NCI-H1105 treated with DMSO at 0.1 percent for 48 hours (cell line): ENCODE measurements at regions not wholly inside any gene's neighbourhood (a gene's known extent, or its start where the extent isn't known, plus 50 kb on each side); places are given as distances from the start of the nearest gene placed in this dataset.

Experiments
- DNase-seq: peaks from one replicate; lab custom pipeline; 2025; lab: John Stamatoyannopoulos, UW

DNA sequence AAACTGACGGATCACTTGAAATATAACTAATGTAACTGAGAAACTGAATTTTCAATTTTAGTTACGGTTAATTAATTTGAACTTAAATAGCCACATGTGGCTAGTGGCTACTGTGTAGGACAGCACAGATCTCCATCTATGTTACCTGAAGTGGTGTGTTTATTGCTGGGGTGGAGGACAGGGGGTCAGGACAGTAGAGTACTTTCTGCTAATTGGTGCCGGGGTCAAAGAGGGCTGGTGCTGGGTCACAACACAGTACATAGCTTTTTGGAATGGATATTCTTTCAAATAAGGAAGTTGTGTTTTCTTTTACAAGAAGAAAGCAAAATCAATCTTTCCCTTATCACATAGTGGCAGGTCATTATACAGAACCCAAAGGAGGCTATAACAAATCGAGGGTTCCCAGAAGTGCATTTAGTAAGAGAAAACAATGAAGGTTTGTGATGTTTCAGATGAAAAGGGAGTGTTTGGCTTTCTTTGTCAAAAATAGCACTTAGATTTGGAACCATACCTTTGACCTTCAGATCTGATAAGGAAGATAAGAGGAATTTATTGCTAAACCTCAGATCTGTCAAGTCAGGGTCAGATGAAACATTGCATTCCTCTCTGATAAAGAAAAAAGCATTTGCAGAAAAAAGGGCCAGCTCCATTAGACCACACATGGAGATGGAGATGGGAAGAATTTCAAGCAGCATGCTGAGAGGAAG lies 384.5 kb downstream of the AASDHPPT start:
- DNase-seq, result no peak

DNA sequence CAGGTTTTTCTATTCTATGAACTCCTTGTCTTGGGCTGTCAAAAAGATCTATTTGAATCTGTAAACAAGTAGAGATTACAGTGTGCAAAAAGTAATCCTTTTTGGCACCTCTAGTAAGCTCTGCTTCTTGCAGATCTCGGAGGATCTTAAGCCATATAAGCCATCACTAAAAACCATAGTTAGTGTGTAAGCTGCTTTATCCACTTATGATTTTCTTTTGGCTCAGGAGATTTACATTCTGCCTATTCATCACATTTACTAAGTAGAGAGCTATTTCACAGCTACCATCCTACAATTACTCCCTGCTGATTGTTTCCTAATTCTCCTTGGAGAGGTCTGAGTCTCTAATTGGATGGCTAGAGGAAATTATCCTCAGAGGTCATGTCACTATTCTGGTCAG lies 385.7 kb downstream of the AASDHPPT start:
- no peak for DNase-seq

DNA sequence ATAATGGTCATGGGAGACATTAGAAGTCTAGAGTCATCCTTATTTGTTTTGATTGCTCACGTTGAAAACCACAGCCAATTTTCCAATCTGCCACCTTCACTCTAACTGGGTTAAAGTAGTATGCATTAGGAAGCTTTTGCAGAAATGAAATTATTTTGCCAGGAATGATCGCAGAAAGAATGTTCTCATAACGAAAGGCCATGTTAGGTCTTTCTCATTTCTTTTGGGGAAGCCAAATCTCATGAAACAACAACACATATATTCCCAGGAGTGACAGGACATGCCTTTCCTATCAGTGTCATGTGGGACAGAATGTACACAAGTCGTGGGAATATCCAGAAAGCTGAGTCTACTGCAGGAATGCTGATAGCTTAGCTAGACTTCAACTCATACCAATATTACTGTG lies 386.3 kb downstream of the AASDHPPT start:
- DNase-seq, result no peak

GRCh38 chr11:106464728-106465127 lies 387.3 kb downstream of the AASDHPPT start:
- DNase-seq, result no peak

- DNase-seq, result no peak
Measured at GRCh38 chr11:106466521-106467080, 389.1 kb downstream of the AASDHPPT start.

GRCh38 chr11:106467501-106467900 lies 390.0 kb downstream of the AASDHPPT start:
- no peak for DNase-seq

GRCh38 chr11:106468086-106468485 lies 390.6 kb downstream of the AASDHPPT start:
- DNase-seq, result no peak

GRCh38 chr11:106468531-106468930 lies 391.1 kb downstream of the AASDHPPT start:
- DNase-seq, result no peak

DNA sequence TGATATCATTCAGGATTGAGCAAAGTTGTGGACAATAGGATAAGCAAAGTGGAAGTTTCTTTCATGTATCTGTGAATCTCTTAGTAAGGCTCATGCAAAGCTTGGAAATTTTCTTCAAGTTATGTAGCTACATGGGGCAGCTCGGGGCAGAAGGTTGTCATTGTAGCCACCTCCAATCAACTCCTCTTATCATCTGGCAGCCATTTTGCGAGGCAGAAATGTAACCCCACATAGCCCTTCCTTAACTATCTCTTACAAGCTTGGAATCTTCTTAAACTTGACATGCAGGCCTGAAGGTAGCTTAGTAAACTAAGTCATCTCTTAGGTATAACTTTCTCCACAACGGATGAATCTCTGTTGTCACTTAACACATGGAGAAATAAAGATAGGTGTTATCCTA lies 392.8 kb downstream of the AASDHPPT start:
- no peak for DNase-seq

DNA sequence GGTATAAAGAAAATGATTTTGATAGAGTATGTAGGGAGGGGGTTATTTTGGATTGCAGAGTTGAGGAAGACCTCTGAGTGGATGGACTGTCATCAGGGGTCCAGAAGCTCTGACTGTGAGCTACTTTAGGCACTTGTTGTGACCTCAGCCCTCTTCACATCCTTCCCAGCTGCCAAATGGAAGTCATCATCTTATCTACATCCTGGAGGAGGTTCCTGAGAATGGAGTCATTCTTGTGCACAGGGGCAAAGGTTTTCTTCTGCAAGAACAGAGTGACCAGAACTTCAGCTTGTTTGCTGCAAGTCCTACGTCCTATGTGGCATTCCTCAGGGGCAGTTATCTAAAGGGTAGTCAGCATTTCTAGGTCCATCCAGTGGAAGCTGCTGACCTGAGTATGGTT lies 393.8 kb downstream of the AASDHPPT start:
- no peak for DNase-seq

DNA sequence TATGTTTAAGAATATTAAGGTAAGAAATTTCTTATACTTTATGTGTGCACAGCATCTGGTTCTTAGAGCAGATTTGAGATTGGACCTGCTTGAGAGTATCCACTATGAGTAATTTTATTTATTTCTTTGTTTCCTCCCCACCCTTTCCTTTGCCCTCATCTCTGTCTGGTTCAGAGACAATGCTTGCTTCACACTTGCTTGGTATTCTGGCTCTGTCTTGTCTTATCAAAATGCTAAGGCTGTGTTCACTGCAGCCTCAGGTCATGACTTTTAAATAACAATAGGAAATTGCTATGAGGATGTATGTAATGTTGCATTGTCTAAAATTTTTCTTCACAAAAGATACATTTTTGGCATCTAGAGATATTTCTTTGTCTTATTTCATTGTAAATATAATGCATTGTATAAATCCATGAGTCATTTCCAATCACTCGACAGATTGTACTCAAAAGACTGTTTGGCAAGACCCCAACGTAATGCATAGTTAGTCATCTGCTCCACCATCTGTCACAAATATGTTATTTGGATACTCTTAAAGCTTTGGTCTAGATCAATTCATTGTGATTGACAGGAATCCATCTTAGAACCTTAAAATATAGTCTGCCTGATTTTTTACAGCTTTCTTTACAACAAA lies 395.7 kb downstream of the AASDHPPT start:
- no peak for DNase-seq

GRCh38 chr11:106474274-106474673 lies 396.8 kb downstream of the AASDHPPT start:
- DNase-seq, result no peak

DNA sequence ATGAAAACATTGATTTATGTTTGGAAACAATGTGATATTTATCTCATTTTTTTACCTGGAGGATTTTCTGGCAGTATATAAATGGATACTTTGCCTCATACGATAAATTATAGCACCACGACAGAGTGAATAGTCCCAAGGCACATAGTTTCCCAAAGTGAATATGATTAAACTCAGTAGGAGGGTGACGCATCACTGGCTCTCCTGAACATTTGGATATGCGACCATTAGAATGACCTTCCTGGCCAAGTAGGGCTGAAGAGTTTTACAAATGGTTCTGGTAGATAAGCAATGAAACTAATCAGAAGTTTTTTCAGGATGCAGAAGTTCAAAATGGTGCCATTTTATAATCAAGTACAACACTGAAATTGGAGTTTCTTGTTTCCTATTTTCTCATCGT lies 397.7 kb downstream of the AASDHPPT start:
- no peak for DNase-seq

- DNase-seq, result no peak
Measured at GRCh38 chr11:106477776-106478175, 400.3 kb downstream of the AASDHPPT start.

- DNase-seq, result no peak
Measured at GRCh38 chr11:106479646-106480045, 402.2 kb downstream of the AASDHPPT start.

DNA sequence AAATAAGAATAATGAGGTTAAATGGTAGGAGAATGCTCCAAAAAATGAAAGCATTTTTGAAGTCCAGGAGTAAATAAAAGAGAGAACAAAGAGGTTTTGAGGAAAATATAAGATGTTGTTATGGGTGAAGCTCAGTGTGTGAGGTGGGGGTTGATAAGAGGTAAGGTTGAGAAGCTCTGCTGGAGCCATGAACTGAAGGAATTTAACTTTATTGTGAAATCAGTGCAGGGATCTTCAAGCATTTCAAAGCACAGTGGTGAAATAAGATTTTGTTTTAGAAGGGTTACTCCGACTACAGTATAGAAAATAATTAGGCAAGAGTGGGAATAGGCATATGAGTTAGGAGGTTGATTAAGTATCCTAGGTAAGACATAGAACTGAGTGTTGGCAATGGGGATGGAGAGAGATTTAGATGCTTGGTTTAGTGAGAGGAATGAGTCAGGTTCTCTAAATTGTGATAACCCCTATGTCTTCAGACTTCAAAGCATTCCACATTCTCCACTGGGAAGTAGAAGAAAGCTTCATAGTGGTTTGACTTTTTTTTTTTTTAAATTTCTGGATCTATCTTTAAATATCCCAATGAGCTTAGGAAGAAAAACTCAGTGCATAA lies 403.2 kb downstream of the AASDHPPT start:
- no peak for DNase-seq

- DNase-seq, result no peak
Measured at GRCh38 chr11:106482917-106483785, 405.7 kb downstream of the AASDHPPT start.

DNA sequence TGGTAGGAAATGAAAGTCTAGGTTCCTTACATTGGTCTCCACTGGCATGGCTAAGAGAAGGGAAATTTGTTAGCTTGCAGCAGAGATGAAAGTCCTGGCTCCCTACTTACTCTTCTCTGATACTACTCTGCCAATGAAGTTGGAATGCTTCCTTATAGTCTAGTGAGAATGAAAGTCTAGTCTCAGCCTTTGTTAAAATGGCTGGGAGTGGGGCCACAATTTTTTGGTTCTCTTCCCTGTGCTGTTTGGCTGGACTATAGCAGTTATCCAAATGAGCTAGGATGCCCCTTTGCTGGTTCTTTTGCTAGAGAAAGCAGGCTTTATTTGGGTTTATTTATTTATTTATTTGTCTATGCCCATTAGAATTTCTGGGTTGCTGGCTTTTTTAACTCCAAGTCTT lies 414.3 kb downstream of the AASDHPPT start:
- DNase-seq, result no peak

DNA sequence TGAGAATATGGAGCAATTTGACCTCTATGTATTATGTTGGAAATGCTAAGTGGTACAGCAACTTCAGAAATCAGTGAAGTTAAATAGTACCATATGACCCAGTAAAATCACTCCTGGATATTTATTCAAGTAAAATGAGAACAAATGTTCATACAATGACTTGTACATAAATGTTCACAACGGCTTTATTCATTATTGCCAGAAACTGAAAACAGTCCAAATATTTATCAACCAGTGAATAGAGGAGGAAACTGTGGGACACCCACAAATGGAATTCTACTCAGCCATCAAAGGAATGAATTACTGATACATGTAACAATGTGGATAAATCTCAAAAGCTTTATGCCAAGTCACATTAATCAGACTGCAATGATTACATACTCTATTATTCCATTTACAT lies 416.3 kb downstream of the AASDHPPT start:
- no peak for DNase-seq

DNA sequence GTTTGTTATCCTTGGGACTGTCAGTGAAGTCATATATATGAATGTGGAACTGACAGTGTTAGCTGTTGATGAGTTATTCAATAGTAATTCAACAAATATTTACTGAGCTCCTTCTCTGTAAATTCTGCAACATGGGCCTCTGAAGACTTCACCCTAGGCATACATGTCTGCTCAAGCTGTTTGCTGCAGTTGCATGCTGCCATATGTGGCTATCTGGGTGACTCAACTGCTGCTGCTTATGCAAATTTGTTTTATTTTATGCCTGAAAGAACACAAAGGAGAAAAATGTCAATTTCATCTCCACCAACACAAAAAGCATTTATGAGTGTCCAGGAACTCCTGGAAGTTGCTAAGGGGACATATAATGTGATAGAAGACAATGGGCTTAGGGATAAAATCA lies 417.6 kb downstream of the AASDHPPT start:
- no peak for DNase-seq

GRCh38 chr11:106496677-106497076 lies 419.2 kb downstream of the AASDHPPT start:
- no peak for DNase-seq

DNA sequence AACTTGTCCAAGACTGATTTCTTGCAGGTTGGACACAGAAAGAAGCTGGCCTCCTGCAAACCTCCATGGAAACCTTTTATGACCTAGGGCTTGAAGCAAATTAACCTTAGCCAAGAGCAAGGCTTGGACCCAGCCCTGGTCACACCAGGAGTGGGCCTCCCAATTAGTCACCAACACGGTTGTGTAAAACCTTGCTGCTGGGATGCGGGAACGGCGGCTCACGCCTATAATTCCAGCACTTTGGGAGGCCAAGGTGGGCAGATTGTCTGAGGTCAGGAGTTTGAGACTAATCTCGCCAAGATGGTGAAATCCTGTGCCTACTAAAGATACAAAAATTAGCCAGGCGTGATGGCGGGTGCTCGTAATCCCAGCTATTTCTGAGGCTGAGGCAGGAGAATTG lies 419.9 kb downstream of the AASDHPPT start:
- DNase-seq, result no peak
